ENCODE measurements at regions not wholly inside any gene's neighbourhood (a gene's known extent, or its start where the extent isn't known, plus 50 kb on each side); places are given as distances from the start of the nearest gene placed in this dataset.

DNA sequence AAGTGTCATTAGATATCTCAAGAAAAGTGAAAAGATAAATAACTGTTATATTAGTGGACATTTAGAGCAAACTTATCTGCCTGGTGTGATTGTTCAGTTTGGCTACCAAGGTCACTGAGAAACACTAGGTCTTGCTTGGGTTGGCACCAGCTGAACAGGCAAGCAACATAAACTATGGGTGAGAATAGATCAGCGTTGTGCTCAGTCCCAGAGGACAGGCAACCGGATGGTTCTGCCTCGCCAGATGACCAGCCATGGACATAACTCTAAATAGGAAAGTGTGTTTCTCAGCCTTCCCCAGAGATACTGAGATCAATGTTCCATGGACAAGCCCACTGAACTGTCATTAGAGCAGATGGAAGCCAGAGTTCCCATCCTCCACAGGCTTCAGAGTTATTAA lies 203.4 kb upstream of the VRK2 start:
- Histone ChIP-seq H2AFZ (ENCODE audit: insufficient read depth, low read length, poor library complexity) (no peak overlapping the region), H4K8ac (ENCODE audit: low read depth, low read length) (no peak overlapping the region), H2BK12ac (ENCODE audit: low read length) (no peak overlapping the region), H2BK5ac (ENCODE audit: low read depth, low read length, poor library complexity) (no peak overlapping the region), H3K4me2 (ENCODE audit: low read length) (no peak overlapping the region), H3K27me3 (ENCODE audit: insufficient read depth, low read length) (no peaks in the 10 kb centered on the region), H2AK5ac (ENCODE audit: low read length) (no peak overlapping the region), H3K36me3 (ENCODE audit: control insufficient read depth in 1 of 2, insufficient read depth in 2 of 2, low read length in 2 of 2) (no peaks in the 10 kb centered on the region), H3K79me1 (ENCODE audit: low read length) (no peaks in the 10 kb centered on the region), H3K23ac (ENCODE audit: low read length) (peak overlapping the region; percentile 92), H3K4ac (ENCODE audit: low read depth, low read length) (no peak overlapping the region), H3K14ac (ENCODE audit: low read length) (no peak overlapping the region), H3K27ac (ENCODE audit: low read depth, low read length) (no peak overlapping the region), H4K91ac (ENCODE audit: low read depth, low read length) (no peak overlapping the region), H2BK120ac (ENCODE audit: insufficient read depth, low read length, poor library complexity) (no peak overlapping the region), H3K79me2 (ENCODE audit: control insufficient read depth, insufficient read depth, low read length, poor library complexity) (no peaks in the 10 kb centered on the region), H3K9me3 (ENCODE audit: insufficient read depth, low read depth, low read length) (no peaks in the 10 kb centered on the region), H3K18ac (ENCODE audit: low read length) (no peak overlapping the region), H3K4me1 (ENCODE audit: control insufficient read depth in 1 of 2, insufficient read depth in 2 of 2, low read length in 2 of 2) (no peaks in the 10 kb centered on the region), H4K12ac (ENCODE audit: low read depth, low read length) (no peak overlapping the region), H3K9ac (ENCODE audit: low read length) (no peak overlapping the region), H3K4me3 (ENCODE audit: low read depth, low read length) (no peak overlapping the region)
- no peak for DNase-seq
- WGBS (ENCODE audit: extremely low coverage, insufficient coverage, insufficient read length), result no CpG with 5 or more reads among the region's 3 CpGs

- Histone ChIP-seq H3K14ac (ENCODE audit: low read length) (no peak overlapping the region), H3K79me2 (ENCODE audit: control insufficient read depth, insufficient read depth, low read length, poor library complexity) (no peaks in the 10 kb centered on the region), H3K4me3 (ENCODE audit: low read depth, low read length) (no peak overlapping the region), H2BK5ac (ENCODE audit: low read depth, low read length, poor library complexity) (no peak overlapping the region), H3K4me1 (ENCODE audit: control insufficient read depth in 1 of 2, insufficient read depth in 2 of 2, low read length in 2 of 2) (no peaks in the 10 kb centered on the region), H4K12ac (ENCODE audit: low read depth, low read length) (no peak overlapping the region), H3K27me3 (ENCODE audit: insufficient read depth, low read length) (no peaks in the 10 kb centered on the region), H3K36me3 (ENCODE audit: control insufficient read depth in 1 of 2, insufficient read depth in 2 of 2, low read length in 2 of 2) (no peaks in the 10 kb centered on the region), H3K23ac (ENCODE audit: low read length) (no peak overlapping the region), H3K9me3 (ENCODE audit: insufficient read depth, low read depth, low read length) (peaks cover 2% of the 10 kb centered on the region), H4K8ac (ENCODE audit: low read depth, low read length) (no peak overlapping the region), H3K18ac (ENCODE audit: low read length) (no peak overlapping the region), H4K91ac (ENCODE audit: low read depth, low read length) (no peak overlapping the region), H3K4me2 (ENCODE audit: low read length) (no peak overlapping the region), H2BK12ac (ENCODE audit: low read length) (no peak overlapping the region), H2AFZ (ENCODE audit: insufficient read depth, low read length, poor library complexity) (no peak overlapping the region), H2BK120ac (ENCODE audit: insufficient read depth, low read length, poor library complexity) (no peak overlapping the region), H3K9ac (ENCODE audit: low read length) (no peak overlapping the region), H3K27ac (ENCODE audit: low read depth, low read length) (no peak overlapping the region), H3K79me1 (ENCODE audit: low read length) (no peaks in the 10 kb centered on the region), H2AK5ac (ENCODE audit: low read length) (no peak overlapping the region), H3K4ac (ENCODE audit: low read depth, low read length) (no peak overlapping the region)
- no peak for DNase-seq
- WGBS (ENCODE audit: extremely low coverage, insufficient coverage, insufficient read length), result no CpG with 5 or more reads among the region's 4 CpGs
Observed at GRCh38 chr2:57848723-57849122, 197.9 kb upstream of the VRK2 start.

GRCh38 chr2:57849843-57850242 lies 196.8 kb upstream of the VRK2 start:
- no peaks in the 10 kb centered on the region for H3K27me3 ChIP-seq (ENCODE audit: insufficient read depth, low read length)
- no peak overlapping the region for H3K4me2 ChIP-seq (ENCODE audit: low read length)
- no peaks in the 10 kb centered on the region for H3K36me3 ChIP-seq (ENCODE audit: control insufficient read depth in 1 of 2, insufficient read depth in 2 of 2, low read length in 2 of 2)
- no peak overlapping the region for H3K18ac ChIP-seq (ENCODE audit: low read length)
- no peak overlapping the region for H4K91ac ChIP-seq (ENCODE audit: low read depth, low read length)
- H3K4me3 ChIP-seq (ENCODE audit: low read depth, low read length), result no peak overlapping the region
- H3K27ac ChIP-seq (ENCODE audit: low read depth, low read length), result no peak overlapping the region
- no peak overlapping the region for H2AFZ ChIP-seq (ENCODE audit: insufficient read depth, low read length, poor library complexity)
- no peak for DNase-seq
- H3K4me1 ChIP-seq (ENCODE audit: control insufficient read depth in 1 of 2, insufficient read depth in 2 of 2, low read length in 2 of 2), result no peaks in the 10 kb centered on the region
- H3K14ac ChIP-seq (ENCODE audit: low read length), result no peak overlapping the region
- H2AK5ac ChIP-seq (ENCODE audit: low read length), result no peak overlapping the region
- H3K79me2 ChIP-seq (ENCODE audit: control insufficient read depth, insufficient read depth, low read length, poor library complexity), result no peaks in the 10 kb centered on the region
- H3K23ac ChIP-seq (ENCODE audit: low read length), result no peak overlapping the region
- H2BK5ac ChIP-seq (ENCODE audit: low read depth, low read length, poor library complexity), result no peak overlapping the region
- H3K9me3 ChIP-seq (ENCODE audit: insufficient read depth, low read depth, low read length), result peaks cover 2% of the 10 kb centered on the region
- H3K9ac ChIP-seq (ENCODE audit: low read length), result no peak overlapping the region
- H3K79me1 ChIP-seq (ENCODE audit: low read length), result no peaks in the 10 kb centered on the region
- H4K12ac ChIP-seq (ENCODE audit: low read depth, low read length), result no peak overlapping the region
- H2BK120ac ChIP-seq (ENCODE audit: insufficient read depth, low read length, poor library complexity), result no peak overlapping the region
- H4K8ac ChIP-seq (ENCODE audit: low read depth, low read length), result no peak overlapping the region
- no CpG with 5 or more reads among the region's 3 CpGs for WGBS (ENCODE audit: extremely low coverage, insufficient coverage, insufficient read length)
- H3K4ac ChIP-seq (ENCODE audit: low read depth, low read length), result no peak overlapping the region
- no peak overlapping the region for H2BK12ac ChIP-seq (ENCODE audit: low read length)

GRCh38 chr2:57850415-57851130 lies 196.0 kb upstream of the VRK2 start:
- WGBS (ENCODE audit: extremely low coverage, insufficient coverage, insufficient read length), result no CpG with 5 or more reads among the region's 15 CpGs

More at GRCh38 chr2:57850415-57851130, 196.0 kb upstream of the VRK2 start:
- Histone ChIP-seq H2BK120ac (ENCODE audit: insufficient read depth, low read length, poor library complexity) (no peak overlapping the region), H3K79me1 (ENCODE audit: low read length) (no peaks in the 10 kb centered on the region), H2BK5ac (ENCODE audit: low read depth, low read length, poor library complexity) (no peak overlapping the region), H2BK12ac (ENCODE audit: low read length) (no peak overlapping the region), H3K23ac (ENCODE audit: low read length) (no peak overlapping the region), H3K79me2 (ENCODE audit: control insufficient read depth, insufficient read depth, low read length, poor library complexity) (no peaks in the 10 kb centered on the region), H4K8ac (ENCODE audit: low read depth, low read length) (no peak overlapping the region), H3K27ac (ENCODE audit: low read depth, low read length) (no peak overlapping the region), H3K27me3 (ENCODE audit: insufficient read depth, low read length) (no peaks in the 10 kb centered on the region), H3K4me1 (ENCODE audit: control insufficient read depth in 1 of 2, insufficient read depth in 2 of 2, low read length in 2 of 2) (no peaks in the 10 kb centered on the region), H3K4ac (ENCODE audit: low read depth, low read length) (no peak overlapping the region), H3K9me3 (ENCODE audit: insufficient read depth, low read depth, low read length) (peaks cover 2% of the 10 kb centered on the region), H2AK5ac (ENCODE audit: low read length) (no peak overlapping the region), H3K14ac (ENCODE audit: low read length) (no peak overlapping the region), H4K91ac (ENCODE audit: low read depth, low read length) (no peak overlapping the region), H3K4me2 (ENCODE audit: low read length) (no peak overlapping the region), H3K4me3 (ENCODE audit: low read depth, low read length) (no peak overlapping the region), H2AFZ (ENCODE audit: insufficient read depth, low read length, poor library complexity) (no peak overlapping the region), H3K18ac (ENCODE audit: low read length) (no peak overlapping the region), H4K12ac (ENCODE audit: low read depth, low read length) (no peak overlapping the region), H3K9ac (ENCODE audit: low read length) (no peak overlapping the region), H3K36me3 (ENCODE audit: control insufficient read depth in 1 of 2, insufficient read depth in 2 of 2, low read length in 2 of 2) (no peaks in the 10 kb centered on the region)
- DNase-seq, result no peak
